Osteoblast (primary cell): ENCODE measurements at regions not wholly inside any gene's neighbourhood (a gene's known extent, or its start where the extent isn't known, plus 50 kb on each side); places are given as distances from the start of the nearest gene placed in this dataset.
"Not testable (repeated sequence)": the region's sequence is repeated elsewhere in the genome, so short reads cannot be mapped to it uniquely, and the experiment has no call there.

Source experiments
- DNase-seq: peaks from one replicate; pipeline ENCODE4 v3.0.0; 2011; ENCODE audit warnings: low spot score, mixed read lengths; ENCODE audit not compliant: insufficient read length; ENCODE audit errors: missing footprints
- H2AFZ ChIP-seq: 2 replicates; pipeline ENCODE4 v1.6.0; 2011; ENCODE audit warnings: mild to moderate bottlenecking, low read length
- H3K27ac ChIP-seq: 2 replicates; pipeline ENCODE4 v1.5.1; 2011; ENCODE audit warnings: mild to moderate bottlenecking, low read depth, low read length, moderate library complexity
- H3K27me3 ChIP-seq: 2 replicates; pipeline ENCODE4 v1.6.0; 2012; ENCODE audit warnings: mild to moderate bottlenecking, control low read depth, inconsistent platforms, low read length, moderate library complexity; ENCODE audit not compliant: insufficient read depth
- H3K36me3 ChIP-seq: 2 replicates; pipeline ENCODE4 v1.5.1; 2011; ENCODE audit warnings: mild to moderate bottlenecking, low read length, control low read depth, moderate library complexity; ENCODE audit not compliant: insufficient read depth
- H3K4me1 ChIP-seq: 2 replicates; pipeline ENCODE4 v1.5.1; 2011; ENCODE audit warnings: mild to moderate bottlenecking, low read length, control low read depth, moderate library complexity; ENCODE audit not compliant: insufficient read depth
- H3K4me2 ChIP-seq: 2 replicates; pipeline ENCODE4 v1.6.0; 2011; ENCODE audit warnings: mild to moderate bottlenecking, low read length; ENCODE audit not compliant: insufficient read depth
- H3K4me3 ChIP-seq: fragments of 200-600 bp; sonication (generic); 3 replicates; pipeline ENCODE4 v1.5.1; 2012; ENCODE audit warnings: mild to moderate bottlenecking, low read length, inconsistent platforms; ENCODE audit not compliant: insufficient read depth
- H3K79me2 ChIP-seq: 2 replicates; pipeline ENCODE4 v1.6.0; 2012; ENCODE audit warnings: mild to moderate bottlenecking, low read length, control low read depth, inconsistent platforms; ENCODE audit not compliant: insufficient read depth
- H3K9me3 ChIP-seq: 2 replicates; pipeline ENCODE4 v1.5.1; 2011; ENCODE audit warnings: low read depth, low read length, control low read depth
- H4K20me1 ChIP-seq: 2 replicates; pipeline ENCODE4 v1.6.0; 2012; ENCODE audit warnings: mild to moderate bottlenecking, low read length, control low read depth; ENCODE audit not compliant: insufficient read depth
- TF ChIP-seq, protein P1 (sequence below): IDR thresholded peaks from 2 replicates; pipeline ENCODE4 v1.5.1; 2011; ENCODE audit warnings: mild to moderate bottlenecking, low read depth, low read length, moderate library complexity; ENCODE audit errors: extremely low read depth

DNA sequence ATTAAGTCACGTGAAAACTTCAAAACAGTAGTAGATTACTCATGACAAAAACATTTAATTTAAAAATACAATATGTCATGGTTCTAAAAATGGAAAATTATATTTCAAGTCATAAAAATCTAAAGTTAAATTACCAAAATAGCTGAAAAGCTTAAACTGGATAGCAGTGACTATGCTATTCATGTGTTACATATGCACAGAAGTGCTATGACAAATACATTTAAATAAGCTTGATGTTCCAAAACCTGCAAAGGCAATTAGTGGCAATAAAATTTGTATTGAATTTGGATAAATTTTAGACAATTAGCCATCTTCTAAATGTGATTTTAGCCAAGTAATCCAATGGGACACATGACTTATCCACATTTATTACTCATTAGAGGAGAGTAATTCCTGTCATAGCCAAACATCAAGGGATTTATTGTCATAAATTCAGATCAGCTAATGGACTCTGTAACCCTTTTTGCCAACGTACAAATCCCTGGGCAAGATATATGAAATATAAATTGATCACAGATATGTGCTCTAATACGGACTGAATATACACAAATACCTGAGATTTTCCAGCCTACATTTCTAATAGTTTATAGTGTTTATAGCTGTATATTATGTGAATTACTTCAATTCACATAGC lies 419.4 kb downstream of the ISL1 start:
- Histone ChIP-seq H4K20me1 (no peaks in the 10 kb centered on the region), H3K79me2 (no peaks in the 10 kb centered on the region), H2AFZ (no peak overlapping the region), H3K9me3 (peaks cover 4% of the 10 kb centered on the region), H3K4me1 (no peaks in the 10 kb centered on the region), H3K36me3 (no peaks in the 10 kb centered on the region), H3K27ac (no peak overlapping the region), H3K4me2 (no peak overlapping the region), H3K4me3 (no peak overlapping the region), H3K27me3 (no peaks in the 10 kb centered on the region)
- TF ChIP-seq, protein P1, sequence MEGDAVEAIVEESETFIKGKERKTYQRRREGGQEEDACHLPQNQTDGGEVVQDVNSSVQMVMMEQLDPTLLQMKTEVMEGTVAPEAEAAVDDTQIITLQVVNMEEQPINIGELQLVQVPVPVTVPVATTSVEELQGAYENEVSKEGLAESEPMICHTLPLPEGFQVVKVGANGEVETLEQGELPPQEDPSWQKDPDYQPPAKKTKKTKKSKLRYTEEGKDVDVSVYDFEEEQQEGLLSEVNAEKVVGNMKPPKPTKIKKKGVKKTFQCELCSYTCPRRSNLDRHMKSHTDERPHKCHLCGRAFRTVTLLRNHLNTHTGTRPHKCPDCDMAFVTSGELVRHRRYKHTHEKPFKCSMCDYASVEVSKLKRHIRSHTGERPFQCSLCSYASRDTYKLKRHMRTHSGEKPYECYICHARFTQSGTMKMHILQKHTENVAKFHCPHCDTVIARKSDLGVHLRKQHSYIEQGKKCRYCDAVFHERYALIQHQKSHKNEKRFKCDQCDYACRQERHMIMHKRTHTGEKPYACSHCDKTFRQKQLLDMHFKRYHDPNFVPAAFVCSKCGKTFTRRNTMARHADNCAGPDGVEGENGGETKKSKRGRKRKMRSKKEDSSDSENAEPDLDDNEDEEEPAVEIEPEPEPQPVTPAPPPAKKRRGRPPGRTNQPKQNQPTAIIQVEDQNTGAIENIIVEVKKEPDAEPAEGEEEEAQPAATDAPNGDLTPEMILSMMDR, result no peak
- no peak for DNase-seq

DNA sequence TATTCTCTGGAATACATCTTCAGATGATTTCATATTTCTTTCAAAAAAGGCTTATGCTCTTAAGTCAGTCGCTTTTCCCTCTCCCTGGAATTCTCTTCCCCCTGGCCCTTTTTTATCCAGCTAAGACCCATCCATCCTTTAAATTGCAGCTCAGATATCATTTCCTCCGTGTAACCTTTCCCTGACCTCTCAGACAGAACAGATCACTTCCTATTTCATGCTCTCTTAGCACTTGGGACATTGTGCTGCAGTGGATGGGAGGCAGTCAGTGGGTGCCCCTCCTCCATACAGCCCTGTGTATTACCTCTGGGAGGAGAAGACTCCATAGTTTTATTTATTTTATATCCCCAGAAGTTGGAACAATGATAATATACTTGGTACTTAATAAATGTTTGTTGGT lies 423.4 kb downstream of the ISL1 start:
- Histone ChIP-seq H3K36me3 (no peaks in the 10 kb centered on the region), H2AFZ (no peak overlapping the region), H3K9me3 (peaks cover 4% of the 10 kb centered on the region), H3K79me2 (no peaks in the 10 kb centered on the region), H3K4me3 (no peak overlapping the region), H3K27ac (no peak overlapping the region), H3K4me2 (no peak overlapping the region), H4K20me1 (no peaks in the 10 kb centered on the region), H3K4me1 (no peaks in the 10 kb centered on the region), H3K27me3 (no peaks in the 10 kb centered on the region)
- no peak for DNase-seq
- TF ChIP-seq, protein P1, result no peak

DNA sequence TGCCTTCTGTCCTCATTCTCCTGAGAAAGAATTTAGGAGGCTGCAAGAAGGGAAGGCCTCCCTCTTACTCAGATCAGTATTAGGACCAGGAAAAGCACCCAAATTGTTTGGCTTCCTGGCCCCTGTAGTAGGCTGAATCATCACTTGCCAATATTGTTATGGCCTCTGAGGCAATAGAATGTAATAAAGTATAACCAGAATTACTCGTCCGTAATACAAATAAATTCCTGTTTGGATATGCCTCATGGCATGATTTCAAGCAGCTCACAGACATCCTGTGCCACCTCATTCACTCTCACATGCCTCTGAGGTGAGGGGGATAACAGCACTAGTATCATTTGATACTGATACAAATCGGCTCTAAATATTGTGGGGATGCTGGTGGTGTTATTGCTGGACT lies 427.3 kb downstream of the ISL1 start:
- no peaks in the 10 kb centered on the region for H4K20me1 ChIP-seq
- no peak overlapping the region for H3K4me2 ChIP-seq
- H3K4me1 ChIP-seq, result no peaks in the 10 kb centered on the region
- H2AFZ ChIP-seq, result no peak overlapping the region
- no peaks in the 10 kb centered on the region for H3K36me3 ChIP-seq
- TF ChIP-seq, protein P1, result no peak
- no peaks in the 10 kb centered on the region for H3K27me3 ChIP-seq
- no peaks in the 10 kb centered on the region for H3K79me2 ChIP-seq
- H3K4me3 ChIP-seq, result no peak overlapping the region
- no peak overlapping the region for H3K27ac ChIP-seq
- no peak for DNase-seq
- peaks cover 4% of the 10 kb centered on the region for H3K9me3 ChIP-seq

DNA sequence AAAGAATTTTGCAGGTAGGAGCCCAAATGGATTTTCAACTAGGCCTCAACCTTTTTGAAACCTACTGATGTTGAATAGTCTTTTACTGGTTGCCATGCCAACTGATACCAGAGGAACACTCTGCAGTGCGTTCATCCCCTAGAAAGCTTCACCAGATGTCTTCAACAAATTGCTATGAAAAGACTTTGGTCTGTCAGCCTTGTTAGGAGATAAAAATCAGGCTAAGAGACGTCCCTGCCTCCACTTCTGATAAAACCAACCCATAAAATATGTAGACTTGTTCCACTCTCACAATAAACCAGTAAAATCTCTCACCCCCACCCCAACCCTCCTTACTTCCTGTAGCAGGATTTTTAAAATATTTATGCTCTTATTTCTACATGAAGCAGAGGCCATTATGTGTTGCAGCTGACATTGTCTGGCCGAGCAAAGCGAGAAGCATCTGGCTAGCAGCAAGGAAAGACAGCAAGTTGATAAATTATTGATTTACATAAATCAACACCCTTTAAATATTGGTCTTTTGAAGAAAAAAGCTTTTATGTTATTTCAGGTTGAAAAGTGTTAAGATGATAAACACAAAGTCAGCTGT lies 428.7 kb downstream of the ISL1 start:
- Histone ChIP-seq H3K4me1 (no peaks in the 10 kb centered on the region), H4K20me1 (no peaks in the 10 kb centered on the region), H3K79me2 (no peaks in the 10 kb centered on the region), H3K9me3 (no peaks in the 10 kb centered on the region), H3K27me3 (no peaks in the 10 kb centered on the region), H3K4me2 (no peak overlapping the region), H3K4me3 (no peak overlapping the region), H3K27ac (no peak overlapping the region), H2AFZ (no peak overlapping the region), H3K36me3 (no peaks in the 10 kb centered on the region)
- DNase-seq, result no peak
- TF ChIP-seq, protein P1, result no peak

DNA sequence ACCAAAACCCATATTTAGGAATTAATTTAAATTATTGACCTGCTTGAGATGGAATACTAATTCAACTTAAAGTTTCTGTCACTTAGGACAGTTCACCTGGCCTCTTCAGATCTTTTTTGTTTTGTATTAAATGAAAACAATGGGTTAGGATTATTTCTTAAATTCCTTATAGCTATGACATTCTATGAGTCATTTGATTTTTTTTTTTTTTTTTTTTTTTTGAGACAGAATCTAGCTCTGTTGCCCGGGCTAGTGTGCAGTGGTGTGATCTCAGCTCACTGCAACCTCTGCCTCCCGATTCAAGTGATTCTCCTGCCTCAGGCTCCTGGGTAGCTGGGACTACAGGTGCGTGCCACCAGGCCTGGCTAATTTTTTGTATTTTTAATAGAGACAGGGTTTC lies 431.6 kb downstream of the ISL1 start:
- DNase-seq, H3K4me1 ChIP-seq, H3K9me3 ChIP-seq, H2AFZ ChIP-seq, H3K27me3 ChIP-seq, H3K36me3 ChIP-seq, H3K4me2 ChIP-seq, H3K79me2 ChIP-seq, H4K20me1 ChIP-seq, H3K4me3 ChIP-seq, H3K27ac ChIP-seq: not testable (repeated sequence)
